Gastroesophageal sphincter (tissue), 3 donors: ENCODE measurements at regions not wholly inside any gene's neighbourhood (a gene's known extent, or its start where the extent isn't known, plus 50 kb on each side); places are given as distances from the start of the nearest gene placed in this dataset.

Experiments used
- CTCF ChIP-seq, 4 experiments: fragments of 200-600 bp in 2 of 4; fragments of 450-650 bp in 2 of 4; sonication (generic) in 1 of 4; IDR thresholded peaks; one replicate each; pipeline ENCODE4 v1.5.1; 2017 to 2019; ENCODE audit warnings: antibody characterized with exemption in 4 of 4, mild to moderate bottlenecking in 2 of 4, moderate library complexity in 2 of 4
- EP300 ChIP-seq: sonication (generic); formaldehyde crosslinking; IDR thresholded peaks from one replicate; pipeline ENCODE4 v1.6.1; 2017; ENCODE audit warnings: antibody characterized with exemption, mild to moderate bottlenecking
- POLR2A ChIP-seq, 2 donors: fragments of 450-650 bp; IDR thresholded peaks; one replicate each; pipeline ENCODE4 v1.6.1; 2017; ENCODE audit warnings: antibody characterized with exemption in 2 of 2, mild to moderate bottlenecking in 2 of 2, moderate library complexity in 1 of 2
- POLR2AphosphoS5 ChIP-seq: sonication (generic); formaldehyde crosslinking; IDR thresholded peaks from one replicate; pipeline ENCODE4 v1.6.1; 2017; ENCODE audit warnings: antibody characterized with exemption

GRCh38 chr6:22435151-22435550, 134.2 kb upstream of the HDGFL1 start:
- TF ChIP-seq POLR2AphosphoS5 (no peak), CTCF (IDR thresholded peaks at IDR 0.05) (no peak), POLR2A (IDR thresholded peaks at IDR 0.05) (no peak), EP300 (no peak)
